GM23338 (cell line): ENCODE measurements at regions not wholly inside any gene's neighbourhood (a gene's known extent, or its start where the extent isn't known, plus 50 kb on each side); places are given as distances from the start of the nearest gene placed in this dataset.

ENCODE experiments used
- CREB1 ChIP-seq: fragments of 250-450 bp; sonication (Bioruptor Pico); IDR thresholded peaks from 2 replicates; pipeline ENCODE4 v1.5.0; 2020; ENCODE audit warnings: low read depth, mild to moderate bottlenecking, moderate library complexity
- EZH2 ChIP-seq: fragments of 200-600 bp; sonication (generic); IDR thresholded peaks from one replicate; pipeline ENCODE4 v1.8.0; 2017; ENCODE audit warnings: antibody characterized with exemption, mild to moderate bottlenecking, low read depth; ENCODE audit not compliant: unreplicated experiment
- EZH2phosphoT487 ChIP-seq: fragments of 200-600 bp; sonication (generic); IDR thresholded peaks from one replicate; pipeline ENCODE4 v1.8.1; 2018; ENCODE audit warnings: antibody characterized with exemption; ENCODE audit not compliant: unreplicated experiment
- POLR2AphosphoS5 ChIP-seq: IDR thresholded peaks from 2 replicates; pipeline ENCODE4 v1.6.1; 2016; ENCODE audit warnings: antibody characterized with exemption, low read depth
- TF ChIP-seq, protein P1 (sequence below), 2 experiments: fragments of 200-600 bp in 1 of 2; sonication (generic) in 1 of 2; conservative IDR thresholded peaks; 2 replicates each; pipeline versions ENCODE4 v1.5.1 to v1.6.1; 2016 to 2017; ENCODE audit warnings: antibody characterized with exemption in 2 of 2, low read depth in 2 of 2, mild to moderate bottlenecking in 2 of 2, moderate library complexity in 1 of 2

GRCh38 chr7:81186691-81187090 lies 267.8 kb upstream of the SEMA3C start:
- TF ChIP-seq, protein P1, sequence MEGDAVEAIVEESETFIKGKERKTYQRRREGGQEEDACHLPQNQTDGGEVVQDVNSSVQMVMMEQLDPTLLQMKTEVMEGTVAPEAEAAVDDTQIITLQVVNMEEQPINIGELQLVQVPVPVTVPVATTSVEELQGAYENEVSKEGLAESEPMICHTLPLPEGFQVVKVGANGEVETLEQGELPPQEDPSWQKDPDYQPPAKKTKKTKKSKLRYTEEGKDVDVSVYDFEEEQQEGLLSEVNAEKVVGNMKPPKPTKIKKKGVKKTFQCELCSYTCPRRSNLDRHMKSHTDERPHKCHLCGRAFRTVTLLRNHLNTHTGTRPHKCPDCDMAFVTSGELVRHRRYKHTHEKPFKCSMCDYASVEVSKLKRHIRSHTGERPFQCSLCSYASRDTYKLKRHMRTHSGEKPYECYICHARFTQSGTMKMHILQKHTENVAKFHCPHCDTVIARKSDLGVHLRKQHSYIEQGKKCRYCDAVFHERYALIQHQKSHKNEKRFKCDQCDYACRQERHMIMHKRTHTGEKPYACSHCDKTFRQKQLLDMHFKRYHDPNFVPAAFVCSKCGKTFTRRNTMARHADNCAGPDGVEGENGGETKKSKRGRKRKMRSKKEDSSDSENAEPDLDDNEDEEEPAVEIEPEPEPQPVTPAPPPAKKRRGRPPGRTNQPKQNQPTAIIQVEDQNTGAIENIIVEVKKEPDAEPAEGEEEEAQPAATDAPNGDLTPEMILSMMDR (conservative IDR thresholded peaks at IDR 0.05; ENCODE audit: low read depth in 2 of 2), result no peak
- no peak for TF ChIP-seq EZH2phosphoT487
- no peak for TF ChIP-seq EZH2
- TF ChIP-seq POLR2AphosphoS5, result no peak
- no peak for TF ChIP-seq CREB1
